GM23338 (cell line): ENCODE measurements at regions not wholly inside any gene's neighbourhood (a gene's known extent, or its start where the extent isn't known, plus 50 kb on each side); places are given as distances from the start of the nearest gene placed in this dataset.

ENCODE experiments used
- CREB1 ChIP-seq: fragments of 250-450 bp; sonication (Bioruptor Pico); IDR thresholded peaks from 2 replicates; pipeline ENCODE4 v1.5.0; 2020; ENCODE audit warnings: low read depth, mild to moderate bottlenecking, moderate library complexity
- EZH2 ChIP-seq: fragments of 200-600 bp; sonication (generic); IDR thresholded peaks from one replicate; pipeline ENCODE4 v1.8.0; 2017; ENCODE audit warnings: antibody characterized with exemption, mild to moderate bottlenecking, low read depth; ENCODE audit not compliant: unreplicated experiment
- POLR2AphosphoS5 ChIP-seq: IDR thresholded peaks from 2 replicates; pipeline ENCODE4 v1.6.1; 2016; ENCODE audit warnings: antibody characterized with exemption, low read depth
- TF ChIP-seq, protein P1 (sequence below), 2 experiments: fragments of 200-600 bp in 1 of 2; sonication (generic) in 1 of 2; conservative IDR thresholded peaks; 2 replicates each; pipeline versions ENCODE4 v1.5.1 to v1.6.1; 2016 to 2017; ENCODE audit warnings: antibody characterized with exemption in 2 of 2, low read depth in 2 of 2, mild to moderate bottlenecking in 2 of 2, moderate library complexity in 1 of 2
- TF ChIP-seq, protein P2 (sequence below): IDR thresholded peaks from one replicate; pipeline ENCODE4 v1.6.1; 2018; ENCODE audit warnings: antibody characterized with exemption; ENCODE audit not compliant: unreplicated experiment

DNA sequence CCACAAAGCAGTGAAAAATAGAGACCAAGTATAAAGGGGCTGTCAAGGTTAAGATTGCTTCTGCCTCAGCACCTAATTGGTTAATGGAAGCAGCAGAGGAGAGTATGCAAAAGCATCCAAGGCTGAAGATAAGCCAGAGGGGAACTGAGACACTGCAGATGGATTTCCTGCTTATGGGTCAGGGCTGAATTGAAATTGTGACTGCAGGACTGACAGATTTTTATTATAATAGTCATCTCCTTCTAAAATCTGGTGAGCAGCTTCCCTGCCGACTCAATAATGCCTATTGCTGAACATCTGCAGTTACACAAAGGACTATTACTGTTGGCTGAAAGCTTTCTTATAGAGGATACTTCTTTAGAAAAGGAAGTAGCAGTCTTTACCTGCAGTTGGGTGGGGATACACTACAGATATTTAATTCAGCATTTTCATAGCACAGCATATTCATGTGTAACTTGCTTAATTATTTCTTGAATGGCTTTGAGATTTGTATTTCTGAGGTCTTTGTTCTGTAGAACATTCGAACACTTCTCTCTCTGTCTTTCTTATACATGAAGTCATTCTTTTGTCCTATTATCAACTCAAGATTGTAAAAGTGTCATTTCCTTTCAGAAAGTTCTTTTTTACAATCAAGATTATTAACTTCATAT is 363.0 kb upstream of the RIOK2 start:
- TF ChIP-seq, protein P1, sequence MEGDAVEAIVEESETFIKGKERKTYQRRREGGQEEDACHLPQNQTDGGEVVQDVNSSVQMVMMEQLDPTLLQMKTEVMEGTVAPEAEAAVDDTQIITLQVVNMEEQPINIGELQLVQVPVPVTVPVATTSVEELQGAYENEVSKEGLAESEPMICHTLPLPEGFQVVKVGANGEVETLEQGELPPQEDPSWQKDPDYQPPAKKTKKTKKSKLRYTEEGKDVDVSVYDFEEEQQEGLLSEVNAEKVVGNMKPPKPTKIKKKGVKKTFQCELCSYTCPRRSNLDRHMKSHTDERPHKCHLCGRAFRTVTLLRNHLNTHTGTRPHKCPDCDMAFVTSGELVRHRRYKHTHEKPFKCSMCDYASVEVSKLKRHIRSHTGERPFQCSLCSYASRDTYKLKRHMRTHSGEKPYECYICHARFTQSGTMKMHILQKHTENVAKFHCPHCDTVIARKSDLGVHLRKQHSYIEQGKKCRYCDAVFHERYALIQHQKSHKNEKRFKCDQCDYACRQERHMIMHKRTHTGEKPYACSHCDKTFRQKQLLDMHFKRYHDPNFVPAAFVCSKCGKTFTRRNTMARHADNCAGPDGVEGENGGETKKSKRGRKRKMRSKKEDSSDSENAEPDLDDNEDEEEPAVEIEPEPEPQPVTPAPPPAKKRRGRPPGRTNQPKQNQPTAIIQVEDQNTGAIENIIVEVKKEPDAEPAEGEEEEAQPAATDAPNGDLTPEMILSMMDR (conservative IDR thresholded peaks at IDR 0.05; ENCODE audit: low read depth in 2 of 2): no peak
- no peak for TF ChIP-seq POLR2AphosphoS5
- TF ChIP-seq CREB1 (CRISPR knock-in tag): no peak
- TF ChIP-seq EZH2: no peak
- TF ChIP-seq, protein P2, sequence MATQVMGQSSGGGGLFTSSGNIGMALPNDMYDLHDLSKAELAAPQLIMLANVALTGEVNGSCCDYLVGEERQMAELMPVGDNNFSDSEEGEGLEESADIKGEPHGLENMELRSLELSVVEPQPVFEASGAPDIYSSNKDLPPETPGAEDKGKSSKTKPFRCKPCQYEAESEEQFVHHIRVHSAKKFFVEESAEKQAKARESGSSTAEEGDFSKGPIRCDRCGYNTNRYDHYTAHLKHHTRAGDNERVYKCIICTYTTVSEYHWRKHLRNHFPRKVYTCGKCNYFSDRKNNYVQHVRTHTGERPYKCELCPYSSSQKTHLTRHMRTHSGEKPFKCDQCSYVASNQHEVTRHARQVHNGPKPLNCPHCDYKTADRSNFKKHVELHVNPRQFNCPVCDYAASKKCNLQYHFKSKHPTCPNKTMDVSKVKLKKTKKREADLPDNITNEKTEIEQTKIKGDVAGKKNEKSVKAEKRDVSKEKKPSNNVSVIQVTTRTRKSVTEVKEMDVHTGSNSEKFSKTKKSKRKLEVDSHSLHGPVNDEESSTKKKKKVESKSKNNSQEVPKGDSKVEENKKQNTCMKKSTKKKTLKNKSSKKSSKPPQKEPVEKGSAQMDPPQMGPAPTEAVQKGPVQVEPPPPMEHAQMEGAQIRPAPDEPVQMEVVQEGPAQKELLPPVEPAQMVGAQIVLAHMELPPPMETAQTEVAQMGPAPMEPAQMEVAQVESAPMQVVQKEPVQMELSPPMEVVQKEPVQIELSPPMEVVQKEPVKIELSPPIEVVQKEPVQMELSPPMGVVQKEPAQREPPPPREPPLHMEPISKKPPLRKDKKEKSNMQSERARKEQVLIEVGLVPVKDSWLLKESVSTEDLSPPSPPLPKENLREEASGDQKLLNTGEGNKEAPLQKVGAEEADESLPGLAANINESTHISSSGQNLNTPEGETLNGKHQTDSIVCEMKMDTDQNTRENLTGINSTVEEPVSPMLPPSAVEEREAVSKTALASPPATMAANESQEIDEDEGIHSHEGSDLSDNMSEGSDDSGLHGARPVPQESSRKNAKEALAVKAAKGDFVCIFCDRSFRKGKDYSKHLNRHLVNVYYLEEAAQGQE: no peak
